ENCODE measurements at regions not wholly inside any gene's neighbourhood (a gene's known extent, or its start where the extent isn't known, plus 50 kb on each side); places are given as distances from the start of the nearest gene placed in this dataset.
A peak's percentile ranks its signal among the peaks of the same experiment; 100 is the strongest.

DNA sequence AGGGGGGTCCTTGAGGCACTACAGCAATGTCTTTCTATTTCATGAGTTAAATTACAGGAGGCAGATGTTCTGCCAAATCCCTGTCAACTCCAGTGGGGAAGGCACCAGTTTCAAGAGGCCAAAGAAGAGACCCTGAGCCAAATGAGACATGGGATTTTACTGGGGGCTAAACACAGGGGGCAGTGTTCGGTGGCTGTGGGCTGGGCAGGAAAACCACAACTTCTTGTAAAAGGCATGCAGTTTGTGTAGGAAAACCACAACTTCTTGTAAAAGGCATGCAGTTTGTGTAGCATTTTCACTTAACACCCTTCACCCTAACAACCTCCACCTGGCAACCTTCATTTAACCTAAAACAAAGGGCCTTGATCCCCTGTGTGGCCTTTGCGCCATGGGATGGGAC is 61.0 kb downstream of the POLR2M start:
- 86% methylated on average over 2 of the region's 2 CpGs for WGBS
- intact Hi-C loops (cut with DNase I) = no loop called here

DNA sequence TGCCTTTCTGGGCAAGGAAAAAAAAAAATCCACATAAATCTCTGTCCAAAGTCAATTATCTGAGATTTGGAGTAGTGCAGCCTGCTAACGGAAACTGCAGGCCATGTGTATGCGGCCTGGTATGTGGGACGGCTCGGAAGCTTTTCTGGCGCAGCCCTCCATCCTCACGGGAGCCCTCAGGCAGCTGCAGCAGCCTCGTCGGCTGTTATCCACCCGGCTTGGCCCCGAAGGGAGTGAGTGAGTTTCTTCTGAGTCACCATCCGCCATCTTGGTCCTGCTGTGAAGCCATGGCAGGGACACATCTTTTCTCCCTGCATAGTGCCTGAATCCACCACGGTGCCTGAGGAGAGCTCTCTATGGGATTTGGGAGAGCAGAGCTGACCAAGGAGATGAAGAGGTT is 62.8 kb downstream of the POLR2M start:
- ATAC-seq (peak; percentile 97 to 98), DNase-seq (peak; percentile 87 to 94 (median 93))
- intact Hi-C loops (cut with DNase I) = no loop called here
- 46% methylated on average over 12 of the region's 12 CpGs for WGBS
- Histone ChIP-seq H3K4me1 (ENCODE audit: control insufficient read depth, insufficient read depth, low read length) (peaks cover 4% of the 10 kb centered on the region), H3K27ac (ENCODE audit: low read length) (no peak overlapping the region), H3K9me3 (ENCODE audit: control insufficient read depth, low read length) (no peaks in the 10 kb centered on the region), H3K27me3 (ENCODE audit: control insufficient read depth, insufficient read depth) (no peaks in the 10 kb centered on the region), H3K4me3 (ENCODE audit: low read length) (no peak overlapping the region)

More for the DNA sequence above, 61.0 kb downstream of the POLR2M start:
- Histone ChIP-seq H3K4me1 (ENCODE audit: control insufficient read depth, insufficient read depth, low read length) (peaks cover 4% of the 10 kb centered on the region), H3K9me3 (ENCODE audit: control insufficient read depth, low read length) (no peaks in the 10 kb centered on the region), H3K27me3 (ENCODE audit: control insufficient read depth, insufficient read depth) (no peaks in the 10 kb centered on the region), H3K4me3 (ENCODE audit: low read length) (no peak overlapping the region), H3K27ac (ENCODE audit: low read length) (no peak overlapping the region)
- DNase-seq (peak in 1 of 3 donors; percentile 48), ATAC-seq (no peak)

DNA sequence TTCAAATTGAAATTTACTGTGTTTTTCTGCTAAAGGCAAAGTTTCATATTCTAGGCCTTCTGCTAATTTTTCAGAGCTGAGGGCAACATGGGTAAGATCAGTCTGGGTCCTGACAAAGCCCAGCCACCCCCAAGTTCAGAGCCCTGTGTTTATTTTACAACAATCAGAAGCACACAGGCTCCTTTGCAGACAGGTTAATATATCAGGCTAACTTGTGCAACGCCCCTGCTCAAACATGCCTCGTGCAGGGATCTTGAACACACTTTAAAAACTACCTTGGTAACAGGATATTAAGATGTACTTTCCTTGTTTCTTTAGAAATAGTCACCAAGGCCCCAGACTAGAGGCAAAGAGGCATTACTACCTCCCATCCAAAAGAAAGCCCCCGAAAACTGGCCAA is 64.0 kb downstream of the POLR2M start:
- Histone ChIP-seq H3K4me3 (ENCODE audit: low read length) (no peak overlapping the region), H3K27ac (ENCODE audit: low read length) (no peak overlapping the region), H3K27me3 (ENCODE audit: control insufficient read depth, insufficient read depth) (no peaks in the 10 kb centered on the region), H3K9me3 (ENCODE audit: control insufficient read depth, low read length) (no peaks in the 10 kb centered on the region), H3K4me1 (ENCODE audit: control insufficient read depth, insufficient read depth, low read length) (peaks cover 4% of the 10 kb centered on the region)
- 94% methylated on average over 3 of the region's 3 CpGs for WGBS
- DNase-seq (no peak), ATAC-seq (no peak)
- intact Hi-C loops (cut with DNase I) = no loop called here

DNA sequence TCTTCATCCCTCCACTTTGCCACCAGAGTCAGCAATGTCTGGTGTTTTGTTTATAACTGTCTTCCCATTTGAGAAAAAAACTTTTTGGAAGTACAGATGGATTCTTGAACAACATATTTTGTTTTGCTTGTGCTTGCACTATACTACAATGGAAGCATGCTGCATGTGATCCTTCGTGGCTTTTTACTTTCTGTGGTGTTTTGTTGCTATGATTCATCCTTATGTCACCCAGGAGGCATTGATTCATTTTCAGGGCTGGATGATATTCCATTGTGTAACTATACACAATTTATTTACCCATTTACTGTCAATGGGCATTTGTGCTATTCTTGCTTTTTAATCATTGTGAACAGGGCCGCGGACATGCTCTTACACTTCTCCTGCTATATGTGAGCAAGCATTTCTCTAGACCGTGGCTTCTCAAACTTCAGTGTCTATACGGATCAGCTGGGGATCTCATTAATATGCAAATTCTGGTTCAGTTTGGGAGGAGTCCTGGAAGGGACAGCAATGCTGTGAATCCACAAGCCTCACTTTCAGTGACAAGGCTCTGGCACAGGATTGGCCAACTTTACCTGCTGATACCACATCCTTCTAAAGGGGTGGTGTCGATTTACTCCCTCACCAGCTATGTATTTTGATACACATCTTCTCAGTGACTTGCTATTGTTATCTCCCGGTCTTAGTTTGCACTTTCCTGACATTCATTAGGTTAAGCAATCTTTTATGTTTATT is 65.9 kb downstream of the POLR2M start:
- 90% methylated on average over 7 of the region's 7 CpGs for WGBS

DNA sequence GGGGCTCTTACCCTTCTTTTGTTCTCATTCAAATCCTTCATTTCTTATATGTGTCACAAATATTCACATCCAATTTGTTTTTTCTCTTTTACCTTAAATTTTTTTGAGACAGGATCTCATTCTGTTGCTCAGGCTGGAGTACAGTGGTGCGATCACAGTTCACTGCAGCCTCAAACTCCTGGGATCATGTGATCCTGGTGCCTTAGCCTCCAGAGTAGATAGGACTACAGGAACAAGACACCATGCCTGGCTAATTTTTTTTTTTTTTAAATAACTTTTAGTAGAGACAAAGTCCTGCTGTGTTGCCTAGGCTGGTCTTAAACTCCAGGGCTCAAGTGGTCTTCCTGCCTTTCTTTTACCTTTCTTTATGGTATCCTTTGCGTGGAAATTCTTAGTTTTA is 66.5 kb downstream of the POLR2M start:
- Histone ChIP-seq H3K27ac (ENCODE audit: low read length) (no peak overlapping the region), H3K27me3 (ENCODE audit: control insufficient read depth, insufficient read depth) (no peaks in the 10 kb centered on the region), H3K4me3 (ENCODE audit: low read length) (no peak overlapping the region), H3K9me3 (ENCODE audit: control insufficient read depth, low read length) (no peaks in the 10 kb centered on the region), H3K4me1 (ENCODE audit: control insufficient read depth, insufficient read depth, low read length) (peaks cover 4% of the 10 kb centered on the region)
- WGBS = 98% methylated on average over 2 of the region's 2 CpGs
- no peak for ATAC-seq
- no peak for DNase-seq
- intact Hi-C loops (cut with DNase I) = no loop called here

More for the DNA sequence above, 65.9 kb downstream of the POLR2M start:
- DNase-seq (no peak), ATAC-seq (no peak)
- intact Hi-C loops (cut with DNase I) = no loop called here
- H3K27ac ChIP-seq (ENCODE audit: low read length) = no peak overlapping the region
- no peak overlapping the region for H3K4me3 ChIP-seq (ENCODE audit: low read length)
- no peaks in the 10 kb centered on the region for H3K27me3 ChIP-seq (ENCODE audit: control insufficient read depth, insufficient read depth)
- H3K4me1 ChIP-seq (ENCODE audit: control insufficient read depth, insufficient read depth, low read length) = peaks cover 4% of the 10 kb centered on the region
- H3K9me3 ChIP-seq (ENCODE audit: control insufficient read depth, low read length) = no peaks in the 10 kb centered on the region

DNA sequence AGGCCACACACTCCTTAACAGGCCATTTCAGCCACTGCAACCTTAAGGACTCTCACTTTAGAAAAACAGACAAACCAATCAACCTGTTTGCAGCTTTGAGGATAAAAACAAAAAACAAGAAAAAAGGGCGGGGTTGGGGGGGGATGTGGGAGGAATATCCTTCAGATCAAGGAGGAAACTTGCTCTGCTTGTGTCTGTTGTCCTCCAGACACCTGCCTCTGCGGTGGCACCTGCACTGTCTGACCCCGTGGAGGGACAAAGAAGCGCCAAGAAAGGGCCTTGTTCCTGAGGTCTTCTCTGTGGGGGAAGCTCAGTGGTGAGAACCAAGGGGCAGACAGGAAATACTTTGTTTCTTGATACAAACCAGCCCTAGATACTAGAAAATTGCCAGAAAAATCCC is 70.5 kb downstream of the POLR2M start:
- Histone ChIP-seq H3K27me3 (ENCODE audit: control insufficient read depth, insufficient read depth) (no peaks in the 10 kb centered on the region), H3K27ac (ENCODE audit: low read length) (no peak overlapping the region), H3K4me3 (ENCODE audit: low read length) (no peak overlapping the region), H3K9me3 (ENCODE audit: control insufficient read depth, low read length) (no peaks in the 10 kb centered on the region), H3K4me1 (ENCODE audit: control insufficient read depth, insufficient read depth, low read length) (no peaks in the 10 kb centered on the region)
- ATAC-seq (no peak), DNase-seq (no peak)
- WGBS = 71% methylated on average over 4 of the region's 4 CpGs
- intact Hi-C loops (cut with DNase I) = no loop called here

DNA sequence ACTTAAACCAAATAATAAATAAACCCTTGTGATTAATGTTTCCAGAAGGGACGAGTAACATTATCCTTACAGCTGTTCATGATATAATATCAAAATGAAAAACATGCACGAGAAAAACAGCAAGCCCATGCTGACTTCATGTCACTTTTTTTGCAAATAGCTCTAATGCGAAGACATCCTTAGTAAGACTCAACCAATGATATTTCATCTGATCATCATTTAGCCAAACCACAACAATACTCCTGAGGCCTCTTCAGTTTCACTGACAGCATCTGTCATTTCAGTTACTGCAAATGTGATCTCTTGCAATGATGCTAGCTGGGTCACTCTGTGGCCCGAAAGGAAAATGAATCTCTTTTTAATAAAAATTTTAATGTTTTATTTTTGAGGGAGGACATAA is 74.0 kb downstream of the POLR2M start:
- WGBS = 68% methylated on average over 4 of the region's 4 CpGs
- intact Hi-C loops (cut with DNase I) = no loop called here
- ATAC-seq = no peak
- no peak for DNase-seq
- Histone ChIP-seq H3K27me3 (ENCODE audit: control insufficient read depth, insufficient read depth) (no peaks in the 10 kb centered on the region), H3K27ac (ENCODE audit: low read length) (no peak overlapping the region), H3K9me3 (ENCODE audit: control insufficient read depth, low read length) (no peaks in the 10 kb centered on the region), H3K4me1 (ENCODE audit: control insufficient read depth, insufficient read depth, low read length) (peaks cover 7% of the 10 kb centered on the region), H3K4me3 (ENCODE audit: low read length) (no peak overlapping the region)

DNA sequence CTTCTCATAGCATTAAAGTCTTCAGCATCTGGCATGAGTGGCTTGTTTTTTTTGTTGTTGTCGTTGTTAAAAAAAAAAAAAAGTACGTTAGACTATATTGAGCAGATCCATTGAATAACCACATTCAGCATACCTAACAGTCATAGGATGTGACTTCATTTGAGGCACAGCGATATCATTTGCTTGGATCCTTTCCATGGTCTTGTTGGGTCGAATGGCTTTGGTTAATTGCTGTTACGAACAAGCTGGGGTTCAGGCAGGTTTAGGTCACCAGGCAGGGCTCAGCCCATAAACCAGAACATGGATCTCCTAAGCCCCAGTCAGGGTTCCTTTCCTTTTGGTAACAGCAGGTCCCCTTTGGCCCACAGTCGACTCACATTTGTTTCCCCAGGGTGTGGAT is 76.2 kb downstream of the POLR2M start:
- Histone ChIP-seq H3K4me3 (ENCODE audit: low read length) (no peak overlapping the region), H3K4me1 (ENCODE audit: control insufficient read depth, insufficient read depth, low read length) (peaks cover 7% of the 10 kb centered on the region), H3K9me3 (ENCODE audit: control insufficient read depth, low read length) (no peaks in the 10 kb centered on the region), H3K27me3 (ENCODE audit: control insufficient read depth, insufficient read depth) (no peaks in the 10 kb centered on the region), H3K27ac (ENCODE audit: low read length) (no peak overlapping the region)
- no peak for DNase-seq
- 57% methylated on average over 6 of the region's 6 CpGs for WGBS
- no peak for ATAC-seq
- intact Hi-C loops (cut with DNase I) = no loop called here

DNA sequence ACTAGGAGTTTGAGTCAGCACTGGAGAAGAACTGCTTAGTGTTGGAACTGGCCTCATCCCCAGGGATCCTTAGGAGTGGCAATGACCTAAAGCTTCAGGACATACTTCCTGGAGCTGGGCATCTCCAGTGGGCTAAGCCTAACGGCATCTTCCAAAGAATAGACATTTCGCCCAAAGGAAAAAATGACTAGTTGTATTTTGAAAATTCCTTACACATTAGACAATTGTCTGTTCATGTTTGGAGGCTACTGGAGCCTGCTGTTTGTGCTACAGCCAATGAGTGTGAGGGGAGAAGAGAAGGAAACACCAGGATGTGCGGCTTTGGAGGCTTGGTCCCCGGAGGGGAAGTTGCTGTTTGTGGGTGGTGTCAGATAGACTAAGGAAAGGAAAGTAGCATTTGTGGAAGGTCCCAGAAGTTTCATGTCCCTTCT is 77.6 kb downstream of the POLR2M start:
- H3K4me3 ChIP-seq (ENCODE audit: low read length) = no peak overlapping the region
- peaks cover 7% of the 10 kb centered on the region for H3K4me1 ChIP-seq (ENCODE audit: control insufficient read depth, insufficient read depth, low read length)
- peak overlapping the region; percentile 75 for H3K27ac ChIP-seq (ENCODE audit: low read length)
- ATAC-seq (peak; percentile 86 to 93), DNase-seq (peak; percentile 49 to 69 (median 59))
- H3K9me3 ChIP-seq (ENCODE audit: control insufficient read depth, low read length) = no peaks in the 10 kb centered on the region
- 34% methylated on average over 4 of the region's 4 CpGs for WGBS
- H3K27me3 ChIP-seq (ENCODE audit: control insufficient read depth, insufficient read depth) = no peaks in the 10 kb centered on the region
- intact Hi-C loops (cut with DNase I) = no loop called here

DNA sequence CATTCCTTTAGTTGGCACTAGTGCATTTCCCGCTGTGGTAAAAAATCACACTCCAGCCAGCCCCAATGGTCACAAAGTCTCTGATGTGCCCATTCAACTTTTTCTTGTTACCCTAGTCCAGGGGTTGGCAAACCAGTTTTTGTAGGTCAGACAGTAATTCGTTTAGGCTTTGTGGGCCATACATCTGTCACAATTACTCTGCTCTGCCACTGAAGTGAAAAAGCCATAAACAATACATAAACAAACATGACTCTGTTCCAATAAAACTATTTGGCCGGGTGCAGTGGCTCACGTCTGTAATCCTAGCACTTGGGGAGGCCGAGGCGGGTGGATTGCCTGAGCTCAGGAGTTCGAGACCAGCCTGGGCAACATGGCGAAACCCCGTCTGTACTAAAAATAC is 78.5 kb downstream of the POLR2M start:
- 83% methylated on average over 9 of the region's 9 CpGs for WGBS
- peaks cover 12% of the 10 kb centered on the region for H3K4me1 ChIP-seq (ENCODE audit: control insufficient read depth, insufficient read depth, low read length)
- DNase-seq (no peak), ATAC-seq (no peak)
- no peaks in the 10 kb centered on the region for H3K27me3 ChIP-seq (ENCODE audit: control insufficient read depth, insufficient read depth)
- H3K27ac ChIP-seq (ENCODE audit: low read length) = peak overlapping the region; percentile 42
- intact Hi-C loops (cut with DNase I) = no loop called here
- H3K9me3 ChIP-seq (ENCODE audit: control insufficient read depth, low read length) = no peaks in the 10 kb centered on the region
- no peak overlapping the region for H3K4me3 ChIP-seq (ENCODE audit: low read length)

DNA sequence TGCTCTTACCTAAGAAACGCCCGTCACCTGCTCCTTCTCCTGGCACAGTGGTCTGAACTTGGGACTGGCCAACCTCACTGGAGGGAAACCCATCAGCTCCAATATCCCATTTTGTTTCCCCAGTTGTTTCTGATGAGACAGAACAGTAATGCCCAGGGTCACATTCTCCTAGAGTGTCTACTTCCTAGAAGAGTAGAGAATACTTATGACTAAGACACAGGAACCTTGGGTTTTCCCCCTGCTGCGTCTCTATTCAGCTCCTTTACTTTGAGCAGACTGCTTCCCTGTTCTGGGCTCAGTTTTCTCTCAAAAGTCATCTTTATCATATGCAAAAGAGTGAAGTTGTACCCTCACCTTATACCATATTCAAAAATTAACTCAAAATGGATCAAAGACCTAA is 79.4 kb downstream of the POLR2M start:
- no peaks in the 10 kb centered on the region for H3K27me3 ChIP-seq (ENCODE audit: control insufficient read depth, insufficient read depth)
- peaks cover 12% of the 10 kb centered on the region for H3K4me1 ChIP-seq (ENCODE audit: control insufficient read depth, insufficient read depth, low read length)
- no peaks in the 10 kb centered on the region for H3K9me3 ChIP-seq (ENCODE audit: control insufficient read depth, low read length)
- DNase-seq (no peak), ATAC-seq (no peak)
- intact Hi-C loops (cut with DNase I) = no loop called here
- no peak overlapping the region for H3K4me3 ChIP-seq (ENCODE audit: low read length)
- WGBS = 87% methylated on average over 3 of the region's 3 CpGs
- no peak overlapping the region for H3K27ac ChIP-seq (ENCODE audit: low read length)

DNA sequence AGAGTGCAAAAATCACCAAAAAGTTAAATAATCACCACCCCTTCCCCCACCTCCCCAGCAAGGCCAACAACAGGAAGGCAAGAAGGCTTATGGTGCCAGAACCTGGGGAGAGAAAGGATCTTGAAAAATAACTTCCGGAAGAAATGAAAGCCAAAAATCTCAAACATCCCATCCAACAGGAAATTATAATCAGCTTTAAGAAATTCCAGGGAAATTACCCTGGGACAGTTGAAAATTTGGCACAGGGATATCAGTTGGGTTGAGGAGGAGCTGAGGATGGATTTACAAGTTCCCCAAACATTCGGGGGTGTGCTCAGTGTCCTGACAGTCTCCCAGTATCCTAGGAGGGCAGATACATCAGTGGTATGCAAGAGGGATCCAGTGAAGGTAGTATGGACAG is 82.7 kb downstream of the POLR2M start:
- H3K27ac ChIP-seq (ENCODE audit: low read length) = no peak overlapping the region
- H3K4me1 ChIP-seq (ENCODE audit: control insufficient read depth, insufficient read depth, low read length) = peaks cover 8% of the 10 kb centered on the region
- H3K4me3 ChIP-seq (ENCODE audit: low read length) = no peak overlapping the region
- H3K27me3 ChIP-seq (ENCODE audit: control insufficient read depth, insufficient read depth) = no peaks in the 10 kb centered on the region
- peak; percentile 42 to 47 for ATAC-seq
- no peak for DNase-seq
- 35% methylated on average over 2 of the region's 2 CpGs for WGBS
- intact Hi-C loops (cut with DNase I) = no loop called here
- H3K9me3 ChIP-seq (ENCODE audit: control insufficient read depth, low read length) = no peaks in the 10 kb centered on the region
